NK-92 treated with Interleukin-12 subunit alpha and Interleukin-12 subunit beta, amount 100 ng/mL, for 24 hours (cell line): ENCODE measurements at regions not wholly inside any gene's neighbourhood (a gene's known extent, or its start where the extent isn't known, plus 50 kb on each side); places are given as distances from the start of the nearest gene placed in this dataset.

Source experiments
- DNase-seq: peaks from one replicate; lab custom pipeline; 2025; lab: John Stamatoyannopoulos, UW

- DNase-seq, result no peak
Observed at GRCh38 chr13:107329991-107330390, 762.1 kb upstream of the ARGLU1 start.

GRCh38 chr13:107324416-107325204 is 756.7 kb upstream of the ARGLU1 start:
- no peak for DNase-seq

- no peak for DNase-seq
Observed at GRCh38 chr13:107322228-107322627, 754.3 kb upstream of the ARGLU1 start.

- no peak for DNase-seq
Observed at GRCh38 chr13:107305178-107305577, 737.2 kb upstream of the ARGLU1 start.

- no peak for DNase-seq
Observed at GRCh38 chr13:107301724-107302374, 733.9 kb upstream of the ARGLU1 start.

GRCh38 chr13:107299717-107300116 is 731.8 kb upstream of the ARGLU1 start:
- no peak for DNase-seq

GRCh38 chr13:107296804-107297203 is 728.9 kb upstream of the ARGLU1 start:
- no peak for DNase-seq

GRCh38 chr13:107295416-107296140 is 727.6 kb upstream of the ARGLU1 start:
- DNase-seq, result no peak

GRCh38 chr13:107293924-107294323 is 726.0 kb upstream of the ARGLU1 start:
- DNase-seq, result no peak

GRCh38 chr13:107291875-107292274 is 723.9 kb upstream of the ARGLU1 start:
- DNase-seq, result no peak

GRCh38 chr13:107289540-107289939 is 721.6 kb upstream of the ARGLU1 start:
- no peak for DNase-seq

GRCh38 chr13:107284173-107284572 is 716.2 kb upstream of the ARGLU1 start:
- DNase-seq, result no peak

- no peak for DNase-seq
Observed at GRCh38 chr13:107277911-107278310, 710.0 kb upstream of the ARGLU1 start.

GRCh38 chr13:107276936-107277335 is 709.0 kb upstream of the ARGLU1 start:
- DNase-seq, result no peak

GRCh38 chr13:107275945-107276614 is 708.1 kb upstream of the ARGLU1 start:
- DNase-seq, result no peak

- no peak for DNase-seq
Observed at GRCh38 chr13:107275312-107275711, 707.4 kb upstream of the ARGLU1 start.

- DNase-seq, result no peak
Observed at GRCh38 chr13:107271227-107271626, 703.3 kb upstream of the ARGLU1 start.

- no peak for DNase-seq
Observed at GRCh38 chr13:107266657-107267056, 698.7 kb upstream of the ARGLU1 start.

GRCh38 chr13:107258599-107259187 is 690.8 kb upstream of the ARGLU1 start:
- no peak for DNase-seq

- no peak for DNase-seq
Observed at GRCh38 chr13:107254392-107254791, 686.5 kb upstream of the ARGLU1 start.

GRCh38 chr13:107252428-107252827 is 684.5 kb upstream of the ARGLU1 start:
- no peak for DNase-seq

GRCh38 chr13:107252021-107252420 is 684.1 kb upstream of the ARGLU1 start:
- DNase-seq, result no peak
